Activated naive CD8-positive, alpha-beta T cell treated with anti-CD3 and anti-CD28 coated beads for 36 hours (primary cell): ENCODE measurements at regions not wholly inside any gene's neighbourhood (a gene's known extent, or its start where the extent isn't known, plus 50 kb on each side); places are given as distances from the start of the nearest gene placed in this dataset.
"Not testable (repeated sequence)": the region's sequence is repeated elsewhere in the genome, so short reads cannot be mapped to it uniquely, and the experiment has no call there.

ENCODE experiments used
- DNase-seq: peaks from one replicate; pipeline ENCODE4 v3.0.0; 2021
- H3K27ac Mint-ChIP-seq: one replicate; pipeline ENCODE4 v1.8.0; 2022; ENCODE audit warnings: mild to moderate bottlenecking, moderate library complexity, mixed read lengths
- H3K27me3 Mint-ChIP-seq: one replicate; pipeline ENCODE4 v1.8.0; 2022; ENCODE audit warnings: mild to moderate bottlenecking, mixed read lengths
- H3K36me3 Mint-ChIP-seq: one replicate; pipeline ENCODE4 v1.8.0; 2021; ENCODE audit warnings: mild to moderate bottlenecking, mixed read lengths
- H3K4me1 Mint-ChIP-seq: one replicate; pipeline ENCODE4 v1.8.0; 2021; ENCODE audit warnings: mixed read lengths
- H3K4me3 Mint-ChIP-seq: one replicate; pipeline ENCODE4 v1.8.0; 2022; ENCODE audit warnings: mild to moderate bottlenecking, moderate library complexity, mixed read lengths
- H3K9me3 Mint-ChIP-seq: one replicate; pipeline ENCODE4 v1.8.0; 2022; ENCODE audit warnings: mixed read lengths

DNA sequence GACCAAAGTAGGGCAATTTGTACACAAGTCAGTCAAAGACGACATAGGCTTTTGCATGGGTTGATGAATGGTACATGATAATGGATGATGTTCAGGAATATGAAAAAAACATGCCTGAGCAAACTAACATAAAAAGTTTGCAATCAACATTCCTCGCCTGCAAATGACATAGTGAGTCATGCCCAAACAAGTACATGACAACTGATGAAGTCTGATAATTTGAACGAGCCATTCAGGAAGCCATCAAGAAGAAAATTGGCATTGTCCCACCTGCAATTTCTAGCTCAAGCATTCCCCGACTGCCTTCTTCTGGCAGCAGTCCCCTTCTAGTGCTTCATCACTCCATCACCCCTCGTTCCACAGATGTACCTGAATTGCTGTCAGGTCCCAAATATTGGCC, 118.4 kb upstream of the NR5A2 start:
- H3K27me3 Mint-ChIP-seq = peaks cover 9% of the 10 kb centered on the region
- no peaks in the 10 kb centered on the region for H3K4me1 Mint-ChIP-seq
- no peak overlapping the region for H3K27ac Mint-ChIP-seq
- no peaks in the 10 kb centered on the region for H3K9me3 Mint-ChIP-seq
- H3K36me3 Mint-ChIP-seq = no peaks in the 10 kb centered on the region
- no peak for DNase-seq
- no peak overlapping the region for H3K4me3 Mint-ChIP-seq

DNA sequence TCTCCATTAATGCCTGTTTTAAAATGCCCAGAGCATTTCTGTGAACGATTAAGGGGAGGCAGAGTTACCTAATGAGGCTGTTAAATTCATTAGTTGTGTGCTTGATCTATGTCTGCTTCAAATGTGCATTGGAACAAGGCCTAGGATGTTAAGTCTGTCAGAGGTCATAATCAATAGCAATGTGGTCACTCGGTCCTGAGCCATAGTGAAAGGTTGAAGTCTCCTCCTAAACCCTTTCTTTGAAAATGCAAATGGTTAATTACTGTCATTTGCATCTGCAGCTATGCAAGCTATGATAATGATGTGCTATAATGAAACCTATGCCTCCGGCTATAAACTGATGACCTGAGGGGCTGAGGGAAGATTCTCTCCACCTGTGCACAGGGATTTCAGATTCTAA, 114.2 kb upstream of the NR5A2 start:
- H3K27me3 Mint-ChIP-seq = peaks cover 9% of the 10 kb centered on the region
- H3K4me3 Mint-ChIP-seq = no peak overlapping the region
- H3K4me1 Mint-ChIP-seq = no peaks in the 10 kb centered on the region
- H3K27ac Mint-ChIP-seq = no peak overlapping the region
- no peaks in the 10 kb centered on the region for H3K36me3 Mint-ChIP-seq
- no peak for DNase-seq
- no peaks in the 10 kb centered on the region for H3K9me3 Mint-ChIP-seq

DNA sequence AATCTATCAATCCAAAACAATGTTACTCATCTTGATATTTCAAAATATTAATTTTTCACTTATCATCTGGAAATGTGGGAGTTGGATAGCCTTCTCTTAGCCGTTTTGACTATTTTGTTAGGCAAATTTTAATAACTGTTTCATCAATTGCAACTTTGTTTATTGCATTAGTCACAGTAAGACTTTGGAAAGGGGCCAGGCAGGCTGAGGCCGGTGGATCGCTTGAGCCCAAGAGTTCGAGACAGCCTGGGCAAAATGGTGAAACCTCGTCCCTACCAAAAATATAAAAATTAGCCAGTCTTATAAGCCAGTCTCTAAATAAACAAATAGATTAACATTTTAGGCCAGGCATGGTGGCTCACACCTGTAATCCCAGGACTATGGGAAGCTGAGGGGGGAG, 113.0 kb upstream of the NR5A2 start:
- Mint-ChIP-seq H3K27ac (no peak overlapping the region), H3K4me1 (no peaks in the 10 kb centered on the region), H3K4me3 (no peak overlapping the region), H3K36me3 (no peaks in the 10 kb centered on the region), H3K9me3 (no peaks in the 10 kb centered on the region), H3K27me3 (peaks cover 9% of the 10 kb centered on the region)
- DNase-seq = no peak

DNA sequence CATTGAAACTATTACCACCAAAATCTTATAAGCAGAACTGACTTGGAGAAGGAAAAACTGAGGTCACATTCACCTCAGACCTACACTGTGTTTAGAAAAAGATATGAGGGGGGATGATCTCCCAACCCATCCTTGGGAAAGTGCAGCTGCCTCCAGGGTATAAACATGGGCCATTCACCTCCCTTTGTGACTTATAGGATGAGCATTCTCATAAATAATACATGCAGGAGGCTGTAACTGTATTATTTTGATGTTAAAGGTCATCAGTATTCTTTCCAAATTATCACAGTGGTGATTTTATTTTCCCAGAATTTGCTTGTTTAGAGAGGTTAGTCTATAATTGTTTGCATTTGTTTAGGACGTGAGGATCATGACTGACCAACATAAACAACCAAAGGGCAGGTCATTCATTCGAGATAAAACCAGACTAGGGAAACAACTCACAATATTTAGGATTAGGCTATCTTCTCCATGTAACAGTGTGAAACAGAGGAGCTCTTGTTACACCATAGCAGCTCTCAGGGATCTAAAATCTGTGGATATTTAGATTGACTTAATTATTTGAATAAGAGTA, 109.2 kb upstream of the NR5A2 start:
- Mint-ChIP-seq H3K27ac (no peak overlapping the region), H3K27me3 (peaks cover 23% of the 10 kb centered on the region), H3K9me3 (peaks cover 3% of the 10 kb centered on the region), H3K4me3 (no peak overlapping the region), H3K4me1 (no peaks in the 10 kb centered on the region), H3K36me3 (no peaks in the 10 kb centered on the region)
- DNase-seq = no peak

DNA sequence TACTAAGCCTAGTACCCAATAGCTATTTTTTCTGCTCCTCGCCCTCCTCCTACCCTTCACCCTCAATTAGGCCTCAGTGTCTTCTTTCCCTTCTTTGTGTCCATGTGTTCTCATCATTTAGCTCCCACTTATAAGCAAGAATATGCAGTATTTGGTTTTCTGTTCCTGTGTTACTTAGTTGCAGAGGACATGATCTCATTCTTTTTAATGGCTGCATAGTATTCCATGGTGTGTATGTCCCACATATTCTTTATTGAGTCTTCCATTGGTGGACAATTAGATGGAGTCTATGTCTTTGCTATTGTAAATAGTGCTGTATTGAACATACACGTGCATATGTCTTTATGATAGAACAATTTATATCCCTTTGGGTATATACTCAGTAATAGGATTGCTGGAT, 106.9 kb upstream of the NR5A2 start:
- Mint-ChIP-seq H3K4me1 (no peaks in the 10 kb centered on the region), H3K4me3 (no peak overlapping the region), H3K27me3 (peaks cover 27% of the 10 kb centered on the region), H3K9me3 (peaks cover 3% of the 10 kb centered on the region), H3K27ac (no peak overlapping the region), H3K36me3 (no peaks in the 10 kb centered on the region)
- no peak for DNase-seq

DNA sequence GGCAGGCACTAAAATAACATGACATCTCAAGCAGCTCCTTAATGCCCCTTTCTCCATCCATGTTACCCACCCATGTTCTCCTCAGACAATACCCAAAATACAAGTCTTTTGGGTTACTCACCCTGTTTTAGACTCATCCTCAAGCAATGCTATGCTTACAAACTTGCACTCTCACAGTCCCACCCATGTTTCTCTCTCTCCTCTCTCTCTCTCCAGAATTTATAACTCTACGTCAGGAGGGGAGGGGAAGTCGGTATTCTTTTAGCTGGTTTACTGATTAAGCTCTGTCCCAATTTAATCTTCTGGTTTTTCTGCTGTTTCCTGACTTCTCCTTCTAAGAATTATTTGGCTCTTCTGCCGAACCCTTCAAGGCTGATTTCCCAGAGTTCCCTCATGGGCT, 98.0 kb upstream of the NR5A2 start:
- no peak overlapping the region for H3K4me3 Mint-ChIP-seq
- H3K27me3 Mint-ChIP-seq = peaks cover 9% of the 10 kb centered on the region
- peaks cover 5% of the 10 kb centered on the region for H3K36me3 Mint-ChIP-seq
- H3K27ac Mint-ChIP-seq = no peak overlapping the region
- no peak for DNase-seq
- peaks cover 8% of the 10 kb centered on the region for H3K4me1 Mint-ChIP-seq
- H3K9me3 Mint-ChIP-seq = peaks cover 1% of the 10 kb centered on the region

DNA sequence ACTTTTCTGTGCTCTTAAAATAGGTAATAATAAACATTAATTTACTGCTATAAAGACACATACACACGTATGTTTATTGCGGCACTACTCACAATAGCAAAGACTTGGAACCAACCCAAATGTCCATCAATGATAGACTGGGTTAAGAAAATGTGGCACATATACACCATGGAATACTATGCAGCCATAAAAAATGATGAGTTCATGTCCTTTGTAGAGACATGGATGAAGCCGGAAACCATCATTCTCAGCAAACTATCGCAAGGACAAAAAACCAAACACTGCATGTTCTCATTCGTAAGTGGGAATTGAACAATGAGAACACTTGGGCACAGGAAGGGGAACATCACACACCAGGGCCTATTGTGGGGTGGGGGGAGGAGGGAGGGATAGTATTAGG, 97.4 kb upstream of the NR5A2 start:
- H3K9me3 Mint-ChIP-seq, H3K4me1 Mint-ChIP-seq, H3K36me3 Mint-ChIP-seq, DNase-seq, H3K27ac Mint-ChIP-seq, H3K4me3 Mint-ChIP-seq: not testable (repeated sequence)
- H3K27me3 Mint-ChIP-seq = peaks cover 12% of the 10 kb centered on the region

DNA sequence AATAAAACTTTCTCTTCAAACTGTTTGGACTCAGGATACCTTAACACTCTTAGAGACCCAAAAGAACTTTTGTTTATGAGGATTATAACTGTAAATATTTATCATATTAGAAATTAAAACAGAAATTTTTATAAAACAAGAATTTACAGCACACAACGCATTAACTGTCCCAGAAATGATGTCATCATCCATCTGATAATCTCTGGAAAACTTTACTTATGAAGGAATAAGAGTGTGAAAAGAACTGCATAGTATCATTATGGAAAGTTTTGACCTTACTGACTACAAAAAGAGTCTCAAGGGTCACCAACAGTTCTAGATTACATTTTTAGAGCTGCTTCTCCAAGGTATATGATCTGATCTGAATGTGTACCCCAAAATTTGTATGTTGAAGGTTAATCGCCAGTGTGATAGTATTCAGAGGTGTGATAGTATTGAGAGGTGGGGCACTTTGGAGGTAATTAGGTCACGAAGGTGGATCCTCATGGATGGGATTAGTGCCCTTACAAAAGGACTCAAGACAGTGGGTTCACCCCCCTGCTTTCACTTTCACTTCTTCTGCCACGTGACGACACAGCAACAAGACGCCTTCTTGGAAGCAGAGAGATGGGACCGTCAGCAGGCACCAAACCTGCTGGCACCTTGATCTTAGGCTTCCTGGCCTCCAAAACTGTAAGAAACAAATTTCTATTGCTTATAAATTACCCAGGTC, 95.7 kb upstream of the NR5A2 start:
- Mint-ChIP-seq H3K4me3 (peak overlapping the region; percentile 42), H3K27ac (no peak overlapping the region), H3K27me3 (peaks cover 30% of the 10 kb centered on the region), H3K36me3 (peaks cover 5% of the 10 kb centered on the region), H3K4me1 (peaks cover 8% of the 10 kb centered on the region), H3K9me3 (peaks cover 1% of the 10 kb centered on the region)
- no peak for DNase-seq

DNA sequence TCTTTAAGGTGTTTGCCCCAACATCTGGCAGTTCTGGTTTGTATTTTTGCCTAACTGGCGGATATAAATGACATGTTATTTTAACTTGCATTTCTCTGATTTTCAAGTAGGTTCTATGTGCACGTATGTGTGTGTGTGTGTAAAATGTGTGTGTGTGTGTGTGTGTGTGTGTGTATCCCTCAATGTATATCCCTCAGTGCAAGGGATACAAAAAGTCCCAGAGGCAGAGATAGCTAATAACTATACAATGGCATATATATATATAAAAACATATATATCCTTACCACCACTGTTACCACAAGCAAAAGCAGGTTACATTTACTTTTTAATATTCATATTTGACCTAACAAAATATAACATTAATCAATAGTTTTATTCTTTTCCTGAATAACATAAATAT, 95.0 kb upstream of the NR5A2 start:
- Mint-ChIP-seq H3K27me3 (peaks cover 36% of the 10 kb centered on the region), H3K27ac (no peak overlapping the region), H3K9me3 (peaks cover 1% of the 10 kb centered on the region), H3K4me1 (peaks cover 8% of the 10 kb centered on the region), H3K4me3 (peak overlapping the region; percentile 42), H3K36me3 (peaks cover 5% of the 10 kb centered on the region)
- no peak for DNase-seq

DNA sequence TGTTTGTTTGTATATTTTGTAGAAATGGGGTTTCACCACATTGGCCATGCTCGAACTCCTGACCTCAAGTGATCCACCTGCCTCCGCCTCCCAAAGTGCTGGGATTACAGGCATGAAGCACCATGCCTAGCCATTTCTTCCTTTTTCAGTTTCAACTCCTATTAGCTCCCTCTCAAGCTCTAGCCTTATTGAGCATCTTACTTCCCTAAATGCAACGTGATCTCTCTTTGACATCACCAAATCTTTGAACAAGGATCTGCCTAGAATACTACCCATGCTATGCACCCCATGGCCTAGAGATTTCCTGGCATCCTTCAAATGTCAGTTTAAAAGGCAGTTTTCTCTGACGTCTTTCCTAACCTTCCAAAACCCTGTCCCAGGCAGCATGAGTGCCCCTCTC, 91.1 kb upstream of the NR5A2 start:
- H3K9me3 Mint-ChIP-seq = no peaks in the 10 kb centered on the region
- H3K4me3 Mint-ChIP-seq = no peak overlapping the region
- no peak for DNase-seq
- H3K27me3 Mint-ChIP-seq = peaks cover 60% of the 10 kb centered on the region
- no peak overlapping the region for H3K27ac Mint-ChIP-seq
- peaks cover 19% of the 10 kb centered on the region for H3K4me1 Mint-ChIP-seq
- peaks cover 7% of the 10 kb centered on the region for H3K36me3 Mint-ChIP-seq

DNA sequence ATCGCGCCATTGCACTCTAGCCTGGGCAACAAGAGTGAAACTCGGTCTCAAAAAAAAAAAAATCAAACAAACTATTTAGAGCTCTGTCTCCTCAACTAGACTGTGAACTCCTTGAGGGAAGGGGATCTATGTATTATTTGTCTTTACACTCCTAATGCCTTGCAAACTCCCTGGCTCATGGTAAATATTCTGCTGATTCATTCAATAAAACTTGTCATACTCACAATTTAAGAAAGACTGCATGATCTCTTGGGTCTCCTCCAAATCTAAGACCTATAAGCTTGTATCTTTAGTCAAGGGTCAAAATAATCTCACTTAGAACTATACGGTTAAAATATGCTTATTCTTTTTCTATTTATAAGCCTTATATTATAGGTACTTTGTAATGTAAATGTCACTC, 90.3 kb upstream of the NR5A2 start:
- no peak overlapping the region for H3K27ac Mint-ChIP-seq
- DNase-seq = no peak
- no peaks in the 10 kb centered on the region for H3K9me3 Mint-ChIP-seq
- peaks cover 2% of the 10 kb centered on the region for H3K36me3 Mint-ChIP-seq
- H3K4me1 Mint-ChIP-seq = peaks cover 19% of the 10 kb centered on the region
- peaks cover 58% of the 10 kb centered on the region for H3K27me3 Mint-ChIP-seq
- no peak overlapping the region for H3K4me3 Mint-ChIP-seq

DNA sequence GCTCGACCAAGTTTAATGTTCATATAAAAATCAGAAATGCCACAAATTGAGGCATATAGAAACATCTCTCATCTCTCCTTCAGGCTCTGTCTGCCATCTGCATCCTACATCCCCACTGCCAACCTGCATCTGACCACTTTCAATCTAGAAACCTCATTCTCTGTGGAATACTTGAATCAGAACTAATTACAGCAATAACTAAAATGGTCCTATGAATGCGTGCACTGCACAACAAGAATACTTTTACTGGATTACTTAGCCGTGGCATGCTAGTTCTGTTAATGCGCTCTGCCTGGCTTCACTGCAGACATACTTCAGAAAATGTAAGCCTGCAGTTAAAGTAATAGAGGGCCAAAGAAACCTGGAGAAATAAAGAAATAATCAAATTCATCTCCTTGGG, 89.8 kb upstream of the NR5A2 start:
- H3K9me3 Mint-ChIP-seq = no peaks in the 10 kb centered on the region
- H3K27me3 Mint-ChIP-seq = peaks cover 55% of the 10 kb centered on the region
- no peak for DNase-seq
- no peak overlapping the region for H3K4me3 Mint-ChIP-seq
- H3K4me1 Mint-ChIP-seq = peaks cover 18% of the 10 kb centered on the region
- H3K36me3 Mint-ChIP-seq = peaks cover 2% of the 10 kb centered on the region
- no peak overlapping the region for H3K27ac Mint-ChIP-seq

DNA sequence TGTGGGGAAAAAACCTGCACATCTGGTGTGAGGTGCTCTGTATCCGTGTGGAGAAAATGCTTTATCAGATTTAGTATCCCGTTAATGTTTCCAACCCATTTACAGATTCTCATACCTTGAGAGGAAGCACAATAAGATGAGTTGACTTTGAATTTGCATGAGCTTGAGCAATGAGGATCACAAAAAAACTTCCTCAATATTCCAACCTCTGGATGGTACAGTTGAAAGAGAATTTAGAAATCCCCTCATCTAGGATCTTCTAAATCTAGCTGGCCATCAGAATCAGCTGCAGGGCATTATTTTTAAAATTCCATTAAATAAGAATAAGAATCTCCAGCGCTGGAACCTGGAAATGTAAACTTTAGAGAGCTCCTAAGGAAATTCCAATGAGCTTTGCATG, 82.5 kb upstream of the NR5A2 start:
- Mint-ChIP-seq H3K27ac (no peak overlapping the region), H3K9me3 (no peaks in the 10 kb centered on the region), H3K4me3 (no peak overlapping the region), H3K36me3 (no peaks in the 10 kb centered on the region), H3K27me3 (peaks cover 52% of the 10 kb centered on the region), H3K4me1 (peaks cover 27% of the 10 kb centered on the region)
- DNase-seq = no peak

DNA sequence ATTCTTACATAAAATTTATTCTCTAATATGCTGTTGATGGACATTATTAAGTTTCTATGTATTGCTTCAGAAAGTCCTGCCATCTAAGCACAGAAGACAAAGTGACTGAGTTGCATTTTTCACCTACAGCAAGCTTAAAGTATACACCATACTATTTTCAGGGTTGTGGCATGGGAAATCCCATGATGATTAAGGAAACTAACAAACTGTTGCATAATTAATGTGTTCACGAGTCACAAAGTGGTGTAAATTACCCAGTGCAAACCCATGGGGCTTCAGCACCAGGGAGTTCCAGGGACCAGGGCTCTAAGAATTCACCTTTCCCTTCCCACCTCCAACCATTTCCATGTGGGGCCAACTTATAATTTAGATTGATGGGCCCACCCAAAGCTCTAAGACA, 81.9 kb upstream of the NR5A2 start:
- Mint-ChIP-seq H3K4me3 (no peak overlapping the region), H3K9me3 (no peaks in the 10 kb centered on the region), H3K36me3 (no peaks in the 10 kb centered on the region), H3K4me1 (peaks cover 25% of the 10 kb centered on the region), H3K27ac (no peak overlapping the region), H3K27me3 (peaks cover 52% of the 10 kb centered on the region)
- no peak for DNase-seq

DNA sequence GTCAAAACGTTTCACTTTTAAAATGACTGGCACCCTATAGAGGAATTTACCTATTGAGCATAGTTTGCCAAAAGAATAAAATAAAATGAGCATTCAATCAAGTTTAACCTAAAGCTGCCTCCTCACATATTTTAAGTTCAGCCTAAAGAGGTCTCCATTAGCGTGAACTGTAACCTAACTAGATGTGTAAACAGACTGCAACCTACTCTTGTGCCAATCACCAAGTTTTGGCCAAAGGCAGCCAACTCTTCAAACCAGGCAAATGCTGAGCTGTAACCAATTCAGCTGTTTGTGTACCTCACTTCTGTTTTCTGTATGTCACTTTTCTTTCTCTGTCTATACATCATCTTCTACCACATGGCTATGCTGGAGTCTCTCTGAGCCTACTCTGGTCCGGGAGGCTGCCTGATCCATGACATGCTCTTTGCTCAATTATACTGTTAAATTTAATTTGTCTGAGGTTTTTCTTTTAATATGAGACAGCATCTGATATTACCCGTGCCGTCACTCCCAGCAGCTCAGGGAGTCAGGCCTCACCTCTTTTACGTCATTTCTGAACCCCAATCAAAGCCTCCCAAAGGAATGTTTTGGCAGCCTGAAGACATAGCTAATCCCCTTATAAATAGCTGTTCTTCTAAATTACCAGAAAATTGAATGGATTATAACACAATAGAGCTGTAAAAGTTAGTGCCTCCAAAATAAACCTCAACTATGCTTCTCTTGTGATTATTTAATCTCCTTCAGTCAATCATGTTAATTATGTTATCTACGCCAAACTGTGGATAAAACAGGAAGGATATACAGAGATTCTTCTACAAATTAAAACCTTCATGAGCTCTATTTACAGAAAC, 81.0 kb upstream of the NR5A2 start:
- Mint-ChIP-seq H3K36me3 (no peaks in the 10 kb centered on the region), H3K4me3 (no peak overlapping the region), H3K27me3 (peaks cover 59% of the 10 kb centered on the region), H3K9me3 (no peaks in the 10 kb centered on the region), H3K4me1 (peaks cover 17% of the 10 kb centered on the region), H3K27ac (no peak overlapping the region)
- no peak for DNase-seq
